VCaP (cell line): ENCODE measurements at regions not wholly inside any gene's neighbourhood (a gene's known extent, or its start where the extent isn't known, plus 50 kb on each side); places are given as distances from the start of the nearest gene placed in this dataset.

ENCODE experiments used
- H3K27ac ChIP-seq: fragments of 450-650 bp; 2 replicates; pipeline ENCODE4 v1.5.1; 2017
- CTCF ChIP-seq: fragments of 450-650 bp; conservative IDR thresholded peaks from 2 replicates; pipeline ENCODE4 v1.5.1; 2017; ENCODE audit warnings: mild to moderate bottlenecking, moderate library complexity

- no peak overlapping the region for H3K27ac ChIP-seq
- TF ChIP-seq CTCF: no peak
Observed at GRCh38 chr11:16685914-16686313, 52.5 kb upstream of the C11orf58 start.

GRCh38 chr11:16678466-16679116 lies 59.9 kb upstream of the C11orf58 start:
- H3K27ac ChIP-seq: no peak overlapping the region
- no peak for TF ChIP-seq CTCF

GRCh38 chr11:16669799-16670415 lies 68.5 kb upstream of the C11orf58 start:
- H3K27ac ChIP-seq: no peak overlapping the region
- no peak for TF ChIP-seq CTCF

- TF ChIP-seq CTCF: peak; percentile 70
- H3K27ac ChIP-seq: no peak overlapping the region
Observed at GRCh38 chr11:16632295-16633200, 105.9 kb upstream of the C11orf58 start.

GRCh38 chr11:16630651-16631050 lies 107.8 kb upstream of the C11orf58 start:
- H3K27ac ChIP-seq: no peak overlapping the region
- TF ChIP-seq CTCF: no peak

GRCh38 chr11:16618431-16618830 lies 120.0 kb upstream of the C11orf58 start:
- H3K27ac ChIP-seq: no peak overlapping the region
- no peak for TF ChIP-seq CTCF

- TF ChIP-seq CTCF: no peak
Observed at GRCh38 chr11:16615480-16615879, 123.0 kb upstream of the C11orf58 start.

More at GRCh38 chr11:16615480-16615879, 123.0 kb upstream of the C11orf58 start:
- no peak overlapping the region for H3K27ac ChIP-seq
